Liver (tissue), 3 donors: ENCODE measurements at regions not wholly inside any gene's neighbourhood (a gene's known extent, or its start where the extent isn't known, plus 50 kb on each side); places are given as distances from the start of the nearest gene placed in this dataset.

Experiments
- ATF3 ChIP-seq: IDR thresholded peaks from 2 replicates; pipeline ENCODE4 v1.6.1; 2016; ENCODE audit warnings: antibody characterized with exemption
- EGR1 ChIP-seq, 2 donors: IDR thresholded peaks; 2 replicates each; pipeline ENCODE4 v1.6.1; 2016 to 2018; ENCODE audit warnings: antibody characterized with exemption in 2 of 2, low read depth in 2 of 2
- GABPA ChIP-seq, 2 donors: IDR thresholded peaks in 1 of 2; conservative IDR thresholded peaks in 1 of 2; 2 replicates each; pipeline ENCODE4 v1.6.1; 2016; ENCODE audit warnings: antibody characterized with exemption in 2 of 2, mild to moderate bottlenecking in 1 of 2, moderate library complexity in 1 of 2
- JUND ChIP-seq, 2 donors: IDR thresholded peaks; 2 replicates each; pipeline ENCODE4 v1.6.1; 2016; ENCODE audit warnings: antibody characterized with exemption in 2 of 2
- RAD21 ChIP-seq, 2 donors: IDR thresholded peaks; 2 replicates each; pipeline ENCODE4 v1.6.1; 2016; ENCODE audit warnings: antibody characterized with exemption in 2 of 2, mild to moderate bottlenecking in 2 of 2
- RXRA ChIP-seq, 2 donors: IDR thresholded peaks; 2 replicates each; pipeline ENCODE4 v1.6.1; 2017 to 2018; ENCODE audit warnings: antibody characterized with exemption in 2 of 2, mild to moderate bottlenecking in 1 of 2
- TAF1 ChIP-seq: conservative IDR thresholded peaks from 2 replicates; pipeline ENCODE4 v1.6.1; 2016; ENCODE audit warnings: antibody characterized with exemption, mild to moderate bottlenecking
- YY1 ChIP-seq: IDR thresholded peaks from 2 replicates; pipeline ENCODE4 v1.6.1; 2016; ENCODE audit warnings: antibody characterized with exemption, mild to moderate bottlenecking
- ZBTB33 ChIP-seq: IDR thresholded peaks from 2 replicates; pipeline ENCODE4 v1.6.1; 2016; ENCODE audit warnings: antibody characterized with exemption
- TF ChIP-seq, protein P1 (sequence below): fragments of 150-350 bp; IDR thresholded peaks from 2 replicates; pipeline ENCODE4 v1.5.1; 2017; ENCODE audit warnings: improper control_type of control experiment, low read depth, low read length; ENCODE audit not compliant: missing input control
- TF ChIP-seq, protein P2 (sequence below): IDR thresholded peaks from 2 replicates; pipeline ENCODE4 v1.6.1; 2016; ENCODE audit warnings: antibody characterized with exemption
- TF ChIP-seq, protein P3 (sequence below): IDR thresholded peaks from 2 replicates; pipeline ENCODE4 v1.6.1; 2016; ENCODE audit warnings: antibody characterized with exemption, mild to moderate bottlenecking
- donor health status: healthy.
- donor health status: healthy.

GRCh38 chr14:66311990-66312389 lies 174.2 kb upstream of the CCDC196 start:
- TF ChIP-seq, protein P1, sequence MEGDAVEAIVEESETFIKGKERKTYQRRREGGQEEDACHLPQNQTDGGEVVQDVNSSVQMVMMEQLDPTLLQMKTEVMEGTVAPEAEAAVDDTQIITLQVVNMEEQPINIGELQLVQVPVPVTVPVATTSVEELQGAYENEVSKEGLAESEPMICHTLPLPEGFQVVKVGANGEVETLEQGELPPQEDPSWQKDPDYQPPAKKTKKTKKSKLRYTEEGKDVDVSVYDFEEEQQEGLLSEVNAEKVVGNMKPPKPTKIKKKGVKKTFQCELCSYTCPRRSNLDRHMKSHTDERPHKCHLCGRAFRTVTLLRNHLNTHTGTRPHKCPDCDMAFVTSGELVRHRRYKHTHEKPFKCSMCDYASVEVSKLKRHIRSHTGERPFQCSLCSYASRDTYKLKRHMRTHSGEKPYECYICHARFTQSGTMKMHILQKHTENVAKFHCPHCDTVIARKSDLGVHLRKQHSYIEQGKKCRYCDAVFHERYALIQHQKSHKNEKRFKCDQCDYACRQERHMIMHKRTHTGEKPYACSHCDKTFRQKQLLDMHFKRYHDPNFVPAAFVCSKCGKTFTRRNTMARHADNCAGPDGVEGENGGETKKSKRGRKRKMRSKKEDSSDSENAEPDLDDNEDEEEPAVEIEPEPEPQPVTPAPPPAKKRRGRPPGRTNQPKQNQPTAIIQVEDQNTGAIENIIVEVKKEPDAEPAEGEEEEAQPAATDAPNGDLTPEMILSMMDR: no peak
- TF ChIP-seq, protein P2, sequence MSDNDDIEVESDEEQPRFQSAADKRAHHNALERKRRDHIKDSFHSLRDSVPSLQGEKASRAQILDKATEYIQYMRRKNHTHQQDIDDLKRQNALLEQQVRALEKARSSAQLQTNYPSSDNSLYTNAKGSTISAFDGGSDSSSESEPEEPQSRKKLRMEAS: no peak
- TF ChIP-seq TAF1 (no peak), EGR1 (IDR thresholded peaks at IDR 0.05; ENCODE audit: low read depth in 2 of 2) (no peak), JUND (IDR thresholded peaks at IDR 0.05) (no peak), RXRA (IDR thresholded peaks at IDR 0.05) (no peak), RAD21 (IDR thresholded peaks at IDR 0.05) (no peak), ZBTB33 (no peak), GABPA (IDR thresholded peaks at IDR 0.05 in 1 of 2, conservative IDR thresholded peaks at IDR 0.05 in 1 of 2) (no peak), YY1 (no peak), ATF3 (no peak)
- TF ChIP-seq, protein P3, sequence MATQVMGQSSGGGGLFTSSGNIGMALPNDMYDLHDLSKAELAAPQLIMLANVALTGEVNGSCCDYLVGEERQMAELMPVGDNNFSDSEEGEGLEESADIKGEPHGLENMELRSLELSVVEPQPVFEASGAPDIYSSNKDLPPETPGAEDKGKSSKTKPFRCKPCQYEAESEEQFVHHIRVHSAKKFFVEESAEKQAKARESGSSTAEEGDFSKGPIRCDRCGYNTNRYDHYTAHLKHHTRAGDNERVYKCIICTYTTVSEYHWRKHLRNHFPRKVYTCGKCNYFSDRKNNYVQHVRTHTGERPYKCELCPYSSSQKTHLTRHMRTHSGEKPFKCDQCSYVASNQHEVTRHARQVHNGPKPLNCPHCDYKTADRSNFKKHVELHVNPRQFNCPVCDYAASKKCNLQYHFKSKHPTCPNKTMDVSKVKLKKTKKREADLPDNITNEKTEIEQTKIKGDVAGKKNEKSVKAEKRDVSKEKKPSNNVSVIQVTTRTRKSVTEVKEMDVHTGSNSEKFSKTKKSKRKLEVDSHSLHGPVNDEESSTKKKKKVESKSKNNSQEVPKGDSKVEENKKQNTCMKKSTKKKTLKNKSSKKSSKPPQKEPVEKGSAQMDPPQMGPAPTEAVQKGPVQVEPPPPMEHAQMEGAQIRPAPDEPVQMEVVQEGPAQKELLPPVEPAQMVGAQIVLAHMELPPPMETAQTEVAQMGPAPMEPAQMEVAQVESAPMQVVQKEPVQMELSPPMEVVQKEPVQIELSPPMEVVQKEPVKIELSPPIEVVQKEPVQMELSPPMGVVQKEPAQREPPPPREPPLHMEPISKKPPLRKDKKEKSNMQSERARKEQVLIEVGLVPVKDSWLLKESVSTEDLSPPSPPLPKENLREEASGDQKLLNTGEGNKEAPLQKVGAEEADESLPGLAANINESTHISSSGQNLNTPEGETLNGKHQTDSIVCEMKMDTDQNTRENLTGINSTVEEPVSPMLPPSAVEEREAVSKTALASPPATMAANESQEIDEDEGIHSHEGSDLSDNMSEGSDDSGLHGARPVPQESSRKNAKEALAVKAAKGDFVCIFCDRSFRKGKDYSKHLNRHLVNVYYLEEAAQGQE: no peak
